Adipose tissue (tissue), 3 donors: ENCODE measurements at regions not wholly inside any gene's neighbourhood (a gene's known extent, or its start where the extent isn't known, plus 50 kb on each side); places are given as distances from the start of the nearest gene placed in this dataset.
"Not testable (repeated sequence)": the region's sequence is repeated elsewhere in the genome, so short reads cannot be mapped to it uniquely, and the experiment has no call there.

Source experiments
- H3K27ac ChIP-seq: one replicate; pipeline ENCODE4 v1.5.1; 2013; ENCODE audit warnings: low read depth, low read length
- WGBS, 3 donors: extraction: QIAGEN DNeasy Blood & Tissue Kit; methylation state at CpG; one replicate each; pipeline ENCODE4 v1.1.7; 2013; 5-methylcytosine and 5-hydroxymethylcytosine counted together
- donor health status: healthy with polysubstance abuse.
- donor health status: Bipolar disorder and iron deficiency.
- donor health status: healthy.

- WGBS, 3 donors = 86 to 93% (median 91%) methylated on average over 27 to 33 of the region's 35 CpGs
- H3K27ac ChIP-seq = not testable (repeated sequence)
These were observed 242.8 kb downstream of the TMEM121 start for GRCh38 chr14:105769061-105769730.

GRCh38 chr14:105770619-105771216, 244.3 kb downstream of the TMEM121 start:
- not testable (repeated sequence) for H3K27ac ChIP-seq
- 71 to 88% (median 85%) methylated on average over 12 to 14 of the region's 14 CpGs for WGBS, 3 donors

- WGBS, 3 donors = 81 to 85% (median 83%) methylated on average over 20 to 25 of the region's 35 CpGs
These were observed 245.2 kb downstream of the TMEM121 start for GRCh38 chr14:105771261-105772226.

GRCh38 chr14:105772710-105773250, 246.4 kb downstream of the TMEM121 start:
- not testable (repeated sequence) for H3K27ac ChIP-seq
- WGBS, 3 donors = 53 to 68% (median 66%) methylated on average over 6 to 10 of the region's 11 CpGs

More at GRCh38 chr14:105771261-105772226, 245.2 kb downstream of the TMEM121 start:
- not testable (repeated sequence) for H3K27ac ChIP-seq

DNA sequence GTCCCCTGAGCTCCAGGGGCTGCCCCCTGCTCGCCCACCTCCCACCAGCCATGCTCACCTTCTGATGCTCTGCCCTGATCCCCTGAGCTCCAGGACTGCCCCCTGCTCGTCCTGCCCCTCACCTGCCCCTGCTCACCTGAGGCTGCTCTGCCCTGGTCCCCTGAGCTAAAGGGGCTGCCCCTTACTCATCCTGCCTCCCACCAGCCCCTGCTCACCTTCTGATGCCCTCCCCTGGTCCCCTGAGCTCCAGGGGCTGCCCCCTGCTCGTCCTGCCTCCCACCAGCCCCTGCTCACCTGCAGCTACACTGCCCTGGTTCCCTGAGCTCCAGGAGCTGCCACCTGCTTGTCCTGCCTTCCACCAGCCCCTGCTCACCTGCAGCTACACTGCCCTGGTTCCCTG, 247.2 kb downstream of the TMEM121 start:
- 22 to 68% (median 37%) methylated on average over 3 of the region's 3 CpGs for WGBS, 3 donors
- no peak overlapping the region for H3K27ac ChIP-seq

DNA sequence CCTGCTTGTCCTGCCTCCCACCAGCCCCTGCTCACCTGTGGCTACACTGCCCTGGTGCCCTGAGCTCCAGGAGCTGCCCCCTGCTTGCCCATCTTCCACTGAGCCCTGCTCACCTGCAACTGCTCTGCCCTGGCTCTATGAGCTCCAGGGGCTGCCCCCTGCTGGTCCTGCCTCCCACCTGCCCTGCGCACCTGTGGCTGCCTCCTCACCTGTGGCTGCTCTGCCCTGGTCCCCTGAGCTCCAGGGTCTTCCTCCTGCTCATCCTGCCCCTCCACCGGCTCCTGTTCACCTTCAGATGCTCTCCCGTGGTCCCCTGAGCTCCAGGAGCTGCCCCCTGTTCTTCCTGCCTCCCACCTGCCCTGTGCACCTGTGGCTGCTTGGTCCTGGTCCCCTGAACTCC, 247.6 kb downstream of the TMEM121 start:
- WGBS, 3 donors = 52 to 74% (median 60%) methylated on average over 3 of the region's 3 CpGs
- no peak overlapping the region for H3K27ac ChIP-seq

GRCh38 chr14:105774585-105775348, 248.4 kb downstream of the TMEM121 start:
- H3K27ac ChIP-seq = not testable (repeated sequence)
- 80 to 83% (median 81%) methylated on average over 14 to 17 of the region's 20 CpGs for WGBS, 3 donors

GRCh38 chr14:105775349-105775923, 249.1 kb downstream of the TMEM121 start:
- H3K27ac ChIP-seq = not testable (repeated sequence)

DNA sequence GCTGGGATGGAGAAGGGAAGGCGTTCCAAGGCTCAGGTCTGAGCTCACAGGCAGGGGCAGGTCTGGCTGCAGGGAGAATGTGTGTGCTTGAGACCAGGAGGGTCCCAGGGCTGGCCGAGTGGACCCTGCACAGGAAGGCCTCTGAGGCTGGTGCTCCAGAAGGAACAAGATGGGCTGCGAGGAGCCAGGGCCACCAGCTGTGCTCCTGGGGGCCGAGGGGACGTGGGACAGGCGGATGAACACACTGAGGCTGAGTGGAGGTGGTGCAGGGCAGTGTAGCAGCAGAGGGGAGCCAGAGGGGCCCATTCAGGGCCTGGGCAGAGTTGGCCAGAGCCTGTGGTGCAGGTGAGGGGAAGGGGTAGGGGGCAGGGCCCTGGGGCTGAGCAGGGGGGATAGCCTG, 249.7 kb downstream of the TMEM121 start:
- WGBS, 3 donors = 64 to 71% (median 66%) methylated on average over 4 to 6 of the region's 6 CpGs
- not testable (repeated sequence) for H3K27ac ChIP-seq

More at GRCh38 chr14:105775349-105775923, 249.1 kb downstream of the TMEM121 start:
- 51 to 59% (median 55%) methylated on average over 14 to 17 of the region's 17 CpGs for WGBS, 3 donors

GRCh38 chr14:105776924-105777323, 250.5 kb downstream of the TMEM121 start:
- no peak overlapping the region for H3K27ac ChIP-seq
- WGBS, 3 donors = 86 to 90% (median 89%) methylated on average over 13 of the region's 13 CpGs

- H3K27ac ChIP-seq = no peak overlapping the region
- 48 to 63% (median 63%) methylated on average over 3 of the region's 3 CpGs for WGBS, 3 donors
These were observed 257.3 kb downstream of the TMEM121 start for GRCh38 chr14:105783707-105784106.

- WGBS, 3 donors = 45 to 84% (median 61%) methylated on average over 4 of the region's 4 CpGs
- H3K27ac ChIP-seq = no peak overlapping the region
These were observed 267.5 kb downstream of the TMEM121 start for GRCh38 chr14:105793836-105794235.

DNA sequence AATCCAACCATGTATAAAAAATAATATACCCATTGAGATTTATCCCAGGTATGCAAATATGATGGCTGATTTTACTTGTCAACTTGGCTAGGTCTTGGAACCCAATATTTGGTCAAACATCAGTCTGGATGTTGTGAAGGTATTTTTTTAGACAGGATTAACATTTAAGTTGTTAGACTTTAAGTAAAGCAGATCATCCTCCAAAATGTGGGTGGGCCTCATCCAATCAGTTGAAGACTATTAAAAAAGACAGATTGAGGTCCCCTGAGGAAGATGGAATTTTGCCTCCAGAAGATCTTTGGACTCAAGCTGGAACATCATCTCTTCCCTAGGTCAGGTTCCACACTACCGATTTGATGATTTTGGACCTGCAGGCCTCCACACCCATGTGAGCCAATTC, 271.2 kb downstream of the TMEM121 start:
- WGBS, 3 donors = 78 to 98% (median 83%) methylated on average over 1 of the region's 1 CpG
- H3K27ac ChIP-seq = no peak overlapping the region

GRCh38 chr14:105805701-105806100, 279.3 kb downstream of the TMEM121 start:
- H3K27ac ChIP-seq = no peak overlapping the region

- WGBS, 3 donors = 44 to 67% (median 56%) methylated on average over 3 of the region's 3 CpGs
- no peak overlapping the region for H3K27ac ChIP-seq
These were observed 280.2 kb downstream of the TMEM121 start for GRCh38 chr14:105806568-105806967.

- 55 to 82% (median 60%) methylated on average over 21 of the region's 21 CpGs for WGBS, 3 donors
These were observed 291.8 kb downstream of the TMEM121 start for GRCh38 chr14:105817971-105818711.

GRCh38 chr14:105818712-105819005, 292.3 kb downstream of the TMEM121 start:
- WGBS, 3 donors = 80 to 83% (median 82%) methylated on average over 10 to 11 of the region's 11 CpGs

More at GRCh38 chr14:105817971-105818711, 291.8 kb downstream of the TMEM121 start:
- H3K27ac ChIP-seq = no peak overlapping the region

More at GRCh38 chr14:105818712-105819005, 292.3 kb downstream of the TMEM121 start:
- no peak overlapping the region for H3K27ac ChIP-seq
